Erythroblast (primary cell): ENCODE measurements at regions not wholly inside any gene's neighbourhood (a gene's known extent, or its start where the extent isn't known, plus 50 kb on each side); places are given as distances from the start of the nearest gene placed in this dataset.

Experiments
- GATA1 ChIP-seq: IDR thresholded peaks from 2 replicates; pipeline ENCODE4 v1.6.1; 2011; ENCODE audit warnings: low read depth, mild to moderate bottlenecking, control low read depth, low read length, moderate library complexity
- POLR2A ChIP-seq: IDR thresholded peaks from 2 replicates; pipeline ENCODE4 v1.6.1; 2011; ENCODE audit warnings: mild to moderate bottlenecking, low read length

- TF ChIP-seq POLR2A, result no peak
- TF ChIP-seq GATA1, result no peak
These were observed 67.5 kb upstream of the ATP12A start for GRCh38 chr13:24612726-24613125.
